ENCODE measurements at regions not wholly inside any gene's neighbourhood (a gene's known extent, or its start where the extent isn't known, plus 50 kb on each side); places are given as distances from the start of the nearest gene placed in this dataset.

- TF ChIP-seq CTCF (IDR thresholded peaks at IDR 0.05), result no peak
- TF ChIP-seq POLR2A (IDR thresholded peaks at IDR 0.05), result no peak
Observed at GRCh38 chr7:73960548-73960947, 67.4 kb upstream of the ELN start.

Measured in body of pancreas (tissue), 4 donors.